Liver (tissue), 7 donors: ENCODE measurements at regions not wholly inside any gene's neighbourhood (a gene's known extent, or its start where the extent isn't known, plus 50 kb on each side); places are given as distances from the start of the nearest gene placed in this dataset.

Source experiments
- DNase-seq: peaks from one replicate; pipeline ENCODE4 v3.0.0-alpha.2; 2017; ENCODE audit warnings: low spot score
- H3K27ac ChIP-seq, 2 donors: one replicate each; pipeline ENCODE4 v1.7.0; 2013; ENCODE audit warnings: inconsistent platforms in 2 of 2, low read length in 2 of 2, control low read depth in 1 of 2, low read depth in 1 of 2, mild to moderate bottlenecking in 1 of 2
- H3K27me3 ChIP-seq, 4 donors: one replicate each; pipeline versions ENCODE4 v1.6.1 to v1.7.0; 2013; ENCODE audit warnings: low read length in 3 of 4, inconsistent platforms in 1 of 4, mild to moderate bottlenecking in 1 of 4, moderate library complexity in 1 of 4; ENCODE audit not compliant: control insufficient read depth in 4 of 4, insufficient read depth in 4 of 4
- H3K36me3 ChIP-seq, 4 donors: one replicate each; pipeline versions ENCODE4 v1.6.1 to v1.7.0; 2013; ENCODE audit warnings: low read length in 3 of 4, mild to moderate bottlenecking in 3 of 4, low read depth in 1 of 4, moderate library complexity in 1 of 4; ENCODE audit not compliant: control insufficient read depth in 4 of 4, insufficient read depth in 3 of 4
- H3K4me1 ChIP-seq, 4 donors: one replicate each; pipeline versions ENCODE4 v1.6.1 to v1.7.0; 2013; ENCODE audit warnings: low read length in 3 of 4, mild to moderate bottlenecking in 3 of 4, moderate library complexity in 1 of 4; ENCODE audit not compliant: control insufficient read depth in 4 of 4, insufficient read depth in 4 of 4
- H3K4me3 ChIP-seq, 3 donors: one replicate each; pipeline versions ENCODE4 v1.6.1 to v1.7.0; 2013; ENCODE audit warnings: low read length in 3 of 3, control low read depth in 1 of 3, low read depth in 1 of 3, mild to moderate bottlenecking in 1 of 3
- H3K9ac ChIP-seq, 2 donors: one replicate each; pipeline ENCODE4 v1.7.0; 2013; ENCODE audit warnings: low read length in 2 of 2, mild to moderate bottlenecking in 2 of 2, moderate library complexity in 2 of 2, control low read depth in 1 of 2, low read depth in 1 of 2
- H3K9me3 ChIP-seq, 4 donors: one replicate each; pipeline versions ENCODE4 v1.6.1 to v1.7.0; 2013; ENCODE audit warnings: low read length in 3 of 4; ENCODE audit not compliant: control insufficient read depth in 4 of 4
- ATF3 ChIP-seq: IDR thresholded peaks from 2 replicates; pipeline ENCODE4 v1.6.1; 2016; ENCODE audit warnings: antibody characterized with exemption
- EGR1 ChIP-seq, 2 donors: IDR thresholded peaks; 2 replicates each; pipeline ENCODE4 v1.6.1; 2016 to 2018; ENCODE audit warnings: antibody characterized with exemption in 2 of 2, low read depth in 2 of 2
- FOXA1 ChIP-seq: IDR thresholded peaks from 2 replicates; pipeline ENCODE4 v1.6.1; 2016; ENCODE audit warnings: antibody characterized with exemption
- FOXA2 ChIP-seq: IDR thresholded peaks from 2 replicates; pipeline ENCODE4 v1.6.1; 2016; ENCODE audit warnings: antibody characterized with exemption
- GABPA ChIP-seq, 2 donors: IDR thresholded peaks in 1 of 2; conservative IDR thresholded peaks in 1 of 2; 2 replicates each; pipeline ENCODE4 v1.6.1; 2016; ENCODE audit warnings: antibody characterized with exemption in 2 of 2, mild to moderate bottlenecking in 1 of 2, moderate library complexity in 1 of 2
- HNF4A ChIP-seq, 2 donors: conservative IDR thresholded peaks; 2 replicates each; pipeline ENCODE4 v1.6.1; 2016; ENCODE audit warnings: antibody characterized with exemption in 2 of 2, mild to moderate bottlenecking in 2 of 2
- HNF4G ChIP-seq: IDR thresholded peaks from 2 replicates; pipeline ENCODE4 v1.6.1; 2016; ENCODE audit warnings: antibody characterized with exemption
- JUND ChIP-seq, 2 donors: IDR thresholded peaks; 2 replicates each; pipeline ENCODE4 v1.6.1; 2016; ENCODE audit warnings: antibody characterized with exemption in 2 of 2
- MAX ChIP-seq: IDR thresholded peaks from 2 replicates; pipeline ENCODE4 v1.6.1; 2016; ENCODE audit warnings: antibody characterized with exemption
- NR2F2 ChIP-seq: IDR thresholded peaks from 2 replicates; pipeline ENCODE4 v1.6.1; 2016; ENCODE audit warnings: antibody characterized with exemption
- RAD21 ChIP-seq, 2 donors: IDR thresholded peaks; 2 replicates each; pipeline ENCODE4 v1.6.1; 2016; ENCODE audit warnings: antibody characterized with exemption in 2 of 2, mild to moderate bottlenecking in 2 of 2
- REST ChIP-seq: IDR thresholded peaks from 2 replicates; pipeline ENCODE4 v1.6.1; 2016; ENCODE audit warnings: antibody characterized with exemption, mild to moderate bottlenecking
- RXRA ChIP-seq, 2 donors: IDR thresholded peaks; 2 replicates each; pipeline ENCODE4 v1.6.1; 2017 to 2018; ENCODE audit warnings: antibody characterized with exemption in 2 of 2, mild to moderate bottlenecking in 1 of 2
- SP1 ChIP-seq: IDR thresholded peaks from 2 replicates; pipeline ENCODE4 v1.6.1; 2018; ENCODE audit warnings: antibody characterized with exemption, mild to moderate bottlenecking
- TAF1 ChIP-seq: conservative IDR thresholded peaks from 2 replicates; pipeline ENCODE4 v1.6.1; 2016; ENCODE audit warnings: antibody characterized with exemption, mild to moderate bottlenecking
- YY1 ChIP-seq: IDR thresholded peaks from 2 replicates; pipeline ENCODE4 v1.6.1; 2016; ENCODE audit warnings: antibody characterized with exemption, mild to moderate bottlenecking
- ZBTB33 ChIP-seq: IDR thresholded peaks from 2 replicates; pipeline ENCODE4 v1.6.1; 2016; ENCODE audit warnings: antibody characterized with exemption
- WGBS: extraction: QIAGEN DNeasy Blood & Tissue Kit; methylation state at CpG from one replicate; pipeline ENCODE4 v1.1.7; 2013; 5-methylcytosine and 5-hydroxymethylcytosine counted together
- donor health status: healthy.
- donor health status: healthy.
- donor health status: healthy.
- donor health status: healthy.

- 87% methylated on average over 3 of the region's 3 CpGs for WGBS
- Histone ChIP-seq H3K9ac (no peak overlapping the region), H3K36me3 (no peaks in the 10 kb centered on the region), H3K27me3 (no peaks in the 10 kb centered on the region), H3K27ac (no peak overlapping the region), H3K9me3 (no peaks in the 10 kb centered on the region), H3K4me3 (no peak overlapping the region), H3K4me1 (no peaks in the 10 kb centered on the region)
- DNase-seq = no peak
- TF ChIP-seq EGR1 (IDR thresholded peaks at IDR 0.05; ENCODE audit: low read depth in 2 of 2) (no peak), GABPA (IDR thresholded peaks at IDR 0.05 in 1 of 2, conservative IDR thresholded peaks at IDR 0.05 in 1 of 2) (no peak), YY1 (no peak), MAX (no peak), RAD21 (IDR thresholded peaks at IDR 0.05) (no peak), FOXA1 (no peak), TAF1 (no peak), SP1 (no peak), FOXA2 (no peak), NR2F2 (no peak), ZBTB33 (no peak), REST (no peak)
These were observed 58.4 kb upstream of the ETAA1 start for GRCh38 chr2:67338601-67339233.

- H3K4me3 ChIP-seq = no peak overlapping the region
- H3K27ac ChIP-seq = no peak overlapping the region
- H3K36me3 ChIP-seq = no peaks in the 10 kb centered on the region
- no peak for DNase-seq
- H3K4me1 ChIP-seq = no peaks in the 10 kb centered on the region
- WGBS = 73% methylated on average over 4 of the region's 4 CpGs
- H3K9me3 ChIP-seq = no peaks in the 10 kb centered on the region
- H3K9ac ChIP-seq = no peak overlapping the region
- no peaks in the 10 kb centered on the region for H3K27me3 ChIP-seq
- TF ChIP-seq YY1 (no peak), EGR1 (IDR thresholded peaks at IDR 0.05; ENCODE audit: low read depth in 2 of 2) (no peak), MAX (no peak), ATF3 (no peak), NR2F2 (no peak), REST (no peak), ZBTB33 (no peak), TAF1 (no peak), FOXA1 (no peak), HNF4G (no peak), JUND (IDR thresholded peaks at IDR 0.05) (no peak), RAD21 (IDR thresholded peaks at IDR 0.05) (no peak), HNF4A (conservative IDR thresholded peaks at IDR 0.05) (no peak), RXRA (IDR thresholded peaks at IDR 0.05) (no peak)
These were observed 57.8 kb upstream of the ETAA1 start for GRCh38 chr2:67339234-67339885.
